NCI-H146 treated with DMSO at 0.1 percent for 48 hours (cell line): ENCODE measurements at regions not wholly inside any gene's neighbourhood (a gene's known extent, or its start where the extent isn't known, plus 50 kb on each side); places are given as distances from the start of the nearest gene placed in this dataset.

Source experiments
- DNase-seq: peaks from one replicate; lab custom pipeline; 2025; ENCODE audit not compliant: unreplicated experiment; lab: John Stamatoyannopoulos, UW

DNA sequence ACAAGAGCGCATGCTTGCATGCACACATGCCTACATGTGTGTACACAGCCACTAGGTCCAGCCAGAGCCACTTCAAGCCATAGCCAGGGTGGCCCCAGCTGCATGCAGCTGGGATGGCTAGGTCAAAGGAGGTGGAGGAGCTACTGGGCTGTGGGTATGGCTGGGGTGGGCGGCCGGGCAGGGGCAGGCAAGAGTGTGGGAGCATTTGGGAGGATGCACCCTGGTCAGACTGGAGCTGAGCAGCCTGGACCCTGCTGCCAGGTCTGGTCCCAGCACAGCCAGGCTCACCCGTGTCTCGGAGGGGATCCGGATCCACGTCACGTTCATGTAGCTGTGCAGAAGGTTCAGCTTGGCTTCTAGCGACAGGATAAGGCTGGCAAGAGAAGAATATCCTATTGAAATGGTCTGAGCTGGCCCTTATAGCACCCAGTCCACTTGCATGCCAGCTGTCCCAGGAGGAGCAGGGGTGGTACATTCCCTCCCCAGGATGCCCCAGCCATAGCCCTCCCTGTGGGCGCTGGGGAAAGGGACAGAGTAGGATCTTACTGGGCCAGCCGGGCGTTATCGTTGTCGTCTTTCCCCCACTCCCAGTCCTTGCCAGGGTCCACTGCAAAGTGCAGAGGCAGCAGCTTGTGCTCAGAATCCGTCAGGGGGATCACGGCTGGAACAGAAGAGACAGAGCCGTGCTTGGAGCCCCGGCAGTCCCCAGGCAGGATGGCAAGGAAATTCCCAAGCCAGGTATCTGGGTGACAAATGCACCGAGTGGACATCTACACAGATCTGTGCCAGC is 160.5 kb downstream of the KLF13 start:
- no peak for DNase-seq

DNA sequence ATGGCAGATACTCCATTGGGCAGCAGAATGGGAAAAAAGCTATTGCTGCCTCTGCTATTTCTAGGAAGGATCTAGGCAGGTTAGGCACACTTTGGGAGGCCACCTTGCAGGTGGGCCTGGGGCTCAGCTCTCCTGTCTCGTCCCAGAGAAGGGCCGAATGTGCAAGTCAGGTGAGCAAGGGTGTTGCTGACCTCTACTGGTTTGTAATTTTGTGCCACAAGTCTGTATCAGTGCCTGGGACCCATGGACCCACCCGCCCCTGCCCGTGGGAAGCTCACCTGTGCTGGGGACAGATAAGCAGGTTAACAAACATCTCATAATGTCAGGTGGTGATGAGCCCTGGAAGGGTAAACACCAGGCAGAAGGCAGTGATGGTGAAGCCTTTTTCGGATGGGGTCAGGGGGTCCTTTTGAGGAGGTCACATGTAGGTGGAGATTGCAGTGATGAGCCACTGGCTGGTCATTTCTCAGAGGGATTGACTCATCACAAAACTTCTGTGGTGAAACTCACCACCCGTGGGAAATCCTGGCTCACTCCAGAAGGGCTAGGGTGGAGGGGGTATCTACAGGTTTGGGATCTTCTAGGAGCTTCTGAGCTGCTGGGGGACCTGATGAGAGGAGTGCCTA is 161.3 kb downstream of the KLF13 start:
- DNase-seq = no peak

DNA sequence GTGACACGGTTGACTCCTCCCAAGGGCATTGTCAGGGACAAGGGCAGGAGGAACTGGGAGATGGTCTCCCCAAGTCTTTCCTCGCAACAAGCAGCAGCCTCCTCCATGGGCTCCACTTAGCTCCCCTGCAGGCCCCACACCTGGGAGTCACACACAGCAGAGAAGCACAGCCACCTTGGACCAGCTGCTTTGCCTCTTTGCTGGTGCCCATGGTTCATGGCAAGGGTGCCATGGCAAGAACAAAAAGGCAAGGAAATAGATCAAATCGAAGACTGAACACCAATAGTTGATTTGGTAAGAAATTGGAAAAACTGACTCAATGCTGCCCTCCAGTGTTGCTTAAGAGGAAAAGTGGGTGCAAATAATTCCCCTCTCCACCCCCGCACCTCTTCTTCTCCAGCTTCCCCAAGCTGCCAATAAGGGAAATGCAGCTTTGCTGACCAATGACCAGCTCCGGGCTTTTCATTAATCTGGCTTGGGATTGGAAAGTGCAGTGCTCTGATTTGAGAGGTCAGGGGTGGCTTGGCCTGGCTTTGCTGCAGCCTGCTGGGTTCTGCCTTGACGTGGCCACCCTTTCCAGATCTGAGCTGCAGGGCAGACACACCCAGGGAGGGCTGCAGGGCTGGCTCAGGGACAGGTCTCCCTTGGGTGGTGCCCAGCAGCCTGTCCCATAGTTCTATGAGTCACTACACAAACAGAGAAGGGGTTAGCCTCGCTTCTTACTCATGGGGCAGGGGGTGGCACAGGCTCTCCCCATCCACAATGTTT is 162.0 kb downstream of the KLF13 start:
- DNase-seq = peak; percentile 45

DNA sequence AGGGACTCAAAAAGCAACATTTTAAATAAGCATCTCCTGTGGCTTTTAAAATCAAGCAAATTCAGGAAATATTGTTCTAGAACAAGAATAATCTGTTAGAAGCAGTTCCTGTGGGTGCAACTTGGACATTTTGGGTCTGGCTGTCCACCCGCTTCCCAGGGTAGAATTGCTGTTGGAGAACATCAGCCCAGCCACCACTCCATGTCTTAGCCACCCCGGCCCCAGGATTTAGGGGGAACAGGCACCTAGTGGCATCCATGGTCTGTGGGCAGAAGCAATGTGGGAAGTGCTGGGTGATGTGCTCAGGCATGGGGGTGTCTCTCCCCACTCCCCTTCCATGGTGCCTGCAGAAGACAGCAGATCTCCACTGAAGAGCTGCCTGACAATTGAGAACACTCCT is 162.6 kb downstream of the KLF13 start:
- DNase-seq = no peak

DNA sequence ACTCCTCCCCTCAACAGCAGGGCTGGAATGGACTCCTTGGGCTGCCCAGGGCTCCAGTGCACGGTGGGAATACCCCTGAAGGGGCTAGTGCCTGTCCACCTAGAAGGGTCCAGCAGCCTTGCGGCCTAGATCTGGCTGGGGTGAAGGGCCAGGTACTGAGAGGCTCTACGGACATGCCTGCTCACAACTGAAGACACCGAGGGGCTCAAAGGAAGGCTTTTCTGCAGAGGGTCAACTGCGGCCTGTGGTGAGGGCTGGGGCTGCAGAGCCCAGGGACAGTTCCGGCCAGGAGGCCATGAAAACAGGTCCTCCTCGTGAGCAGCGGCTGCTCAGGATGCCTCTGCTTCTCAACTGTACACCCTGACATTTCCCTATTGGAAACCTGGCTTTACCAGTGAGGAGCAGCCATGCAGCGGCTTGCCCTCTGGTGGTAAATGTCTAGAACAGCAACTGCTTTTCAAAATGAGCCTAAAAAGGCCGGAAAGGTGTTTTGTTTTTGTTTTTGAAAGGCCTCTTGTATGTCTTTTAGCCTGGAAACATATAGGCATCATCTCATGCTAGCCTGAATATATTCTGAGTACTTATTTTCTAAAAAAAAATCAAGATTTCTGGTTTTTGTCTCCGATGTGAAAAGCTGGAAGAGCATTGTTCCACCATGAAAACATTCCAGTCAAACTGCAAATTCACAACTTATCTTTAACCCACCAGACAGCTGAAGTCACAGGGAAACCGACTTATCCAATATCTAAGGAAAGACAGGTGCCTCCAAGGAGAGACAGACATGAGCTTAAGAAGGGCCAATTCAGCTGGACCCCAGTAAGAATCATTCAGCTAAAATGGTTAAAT is 163.4 kb downstream of the KLF13 start:
- DNase-seq = no peak

DNA sequence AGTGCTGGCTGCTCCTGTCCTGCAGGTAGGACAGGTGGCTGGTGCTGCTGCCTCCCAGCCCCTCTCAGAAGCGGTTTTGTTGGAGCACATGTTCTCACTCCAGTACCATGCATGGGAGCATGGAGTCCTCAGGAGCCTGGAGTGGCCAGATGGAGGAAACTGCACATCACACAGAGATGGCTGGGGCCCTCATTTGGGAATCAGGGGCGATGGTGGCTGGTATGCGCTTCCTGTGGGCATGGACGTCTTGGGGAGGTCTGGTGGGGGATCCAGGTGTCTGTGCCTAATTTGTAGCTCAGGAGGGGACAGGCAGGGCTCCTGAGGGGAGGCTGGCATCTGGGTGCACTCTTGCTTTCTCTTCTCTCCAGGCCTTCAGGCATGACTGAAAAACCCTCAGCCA is 168.2 kb downstream of the KLF13 start:
- DNase-seq = no peak

DNA sequence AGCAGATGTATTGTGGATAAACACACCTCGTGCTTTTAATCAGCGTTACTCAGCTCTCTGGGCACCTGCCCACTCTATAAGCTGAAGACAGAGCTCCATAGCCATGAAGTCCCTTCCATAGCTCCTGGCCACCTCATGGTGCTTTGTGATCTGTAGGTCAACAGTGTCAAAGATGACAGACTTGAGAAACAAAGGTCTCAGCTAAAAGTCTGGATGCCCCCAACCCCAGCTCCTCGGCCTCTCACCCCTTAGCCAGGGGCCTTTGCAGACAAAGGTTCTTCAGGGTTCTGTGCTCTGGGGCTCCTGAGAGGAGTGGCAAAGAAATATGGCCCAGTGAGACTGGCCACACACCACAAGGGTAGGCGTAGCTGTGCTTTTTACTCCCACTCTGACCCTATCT is 168.6 kb downstream of the KLF13 start:
- DNase-seq = no peak

DNA sequence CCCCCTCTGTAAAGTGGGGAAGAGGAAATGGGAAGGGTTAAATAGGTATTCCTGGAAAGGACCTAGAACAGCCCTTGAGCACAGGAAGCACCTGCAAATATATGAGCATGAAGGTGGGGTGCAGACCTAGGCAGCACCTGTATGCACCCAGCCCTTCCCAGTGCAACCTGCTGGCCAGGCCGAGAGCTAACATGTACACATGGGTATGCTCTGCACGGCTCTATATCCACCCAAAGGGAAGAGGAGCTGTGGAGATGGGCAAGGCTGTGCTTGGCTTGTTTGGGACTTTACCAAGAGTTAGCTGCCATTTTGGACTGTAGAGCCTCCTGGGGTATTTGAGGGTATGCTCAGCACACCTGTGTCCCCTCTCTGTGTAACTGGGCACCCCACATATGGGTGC is 171.2 kb downstream of the KLF13 start:
- DNase-seq = no peak

DNA sequence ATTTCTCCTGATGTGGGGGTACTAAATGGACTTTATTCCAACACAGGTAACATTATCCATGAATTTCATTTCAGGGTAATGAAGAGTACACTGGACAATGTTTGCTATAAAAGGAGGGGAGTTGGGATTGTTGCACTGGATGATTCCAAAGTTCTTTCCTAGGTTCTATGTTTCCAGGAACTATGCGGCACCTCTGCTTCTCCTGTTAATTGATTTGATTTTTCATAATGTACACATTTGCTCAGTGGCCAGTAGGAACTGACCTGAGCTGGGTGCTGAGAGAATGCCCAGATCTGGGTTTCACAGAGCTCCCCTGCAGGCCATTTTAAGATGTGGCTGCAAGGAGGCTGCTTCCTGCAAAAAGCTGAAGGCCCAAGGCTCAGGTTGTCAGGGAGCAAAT is 171.7 kb downstream of the KLF13 start:
- DNase-seq = no peak

DNA sequence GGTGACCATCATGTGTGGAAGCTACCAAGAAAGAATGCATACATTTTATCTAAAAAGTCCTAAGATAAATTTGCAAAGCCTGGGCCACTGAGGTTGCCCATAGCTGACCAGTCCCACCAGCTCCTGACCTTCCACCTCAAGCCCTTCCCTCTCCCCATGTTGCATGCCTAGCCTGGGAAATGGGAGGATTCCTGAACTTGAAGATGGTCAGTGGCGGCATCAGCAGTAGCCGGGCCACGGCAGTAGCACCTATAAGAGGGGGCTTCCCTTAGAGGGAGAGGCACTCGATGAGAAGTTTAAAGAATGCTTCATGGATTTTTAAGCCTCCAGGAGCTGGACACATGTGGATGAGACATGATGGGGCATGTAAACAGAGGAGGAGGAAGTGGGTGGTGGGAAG is 172.1 kb downstream of the KLF13 start:
- no peak for DNase-seq

DNA sequence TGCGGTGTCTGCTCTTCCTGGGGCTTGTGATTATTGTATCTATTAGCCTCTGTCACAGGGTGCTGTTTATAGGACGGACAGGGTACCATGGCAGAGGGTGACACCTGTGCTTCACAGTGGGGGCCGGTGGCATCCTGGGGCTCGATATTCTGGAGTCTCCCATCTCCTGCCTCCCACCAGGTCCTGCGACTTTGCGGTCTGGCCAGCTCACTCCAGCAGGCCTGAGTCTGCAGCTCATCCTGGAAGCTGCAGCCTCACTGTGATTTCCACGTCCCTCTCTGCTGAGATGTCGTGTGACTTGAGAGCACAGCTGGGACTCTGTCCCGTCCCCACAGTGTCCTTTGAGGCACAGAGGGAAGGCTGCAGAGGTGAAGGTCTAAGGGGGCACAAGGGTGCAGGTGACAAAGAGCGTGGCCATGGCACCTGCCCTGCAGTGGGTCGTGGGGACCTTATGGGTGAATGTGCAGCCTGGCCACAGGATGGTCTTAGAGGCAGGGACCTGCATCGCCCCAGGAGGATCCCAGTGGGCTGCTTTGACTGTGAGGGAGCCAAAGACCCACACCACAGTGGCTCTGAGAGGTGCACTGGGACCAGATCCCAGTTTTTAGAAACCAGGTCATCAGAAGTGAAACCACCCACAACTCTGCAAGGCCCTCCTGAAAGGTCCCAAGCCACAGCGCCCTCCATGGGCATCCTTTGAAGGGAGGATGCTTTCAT is 172.8 kb downstream of the KLF13 start:
- DNase-seq = no peak

DNA sequence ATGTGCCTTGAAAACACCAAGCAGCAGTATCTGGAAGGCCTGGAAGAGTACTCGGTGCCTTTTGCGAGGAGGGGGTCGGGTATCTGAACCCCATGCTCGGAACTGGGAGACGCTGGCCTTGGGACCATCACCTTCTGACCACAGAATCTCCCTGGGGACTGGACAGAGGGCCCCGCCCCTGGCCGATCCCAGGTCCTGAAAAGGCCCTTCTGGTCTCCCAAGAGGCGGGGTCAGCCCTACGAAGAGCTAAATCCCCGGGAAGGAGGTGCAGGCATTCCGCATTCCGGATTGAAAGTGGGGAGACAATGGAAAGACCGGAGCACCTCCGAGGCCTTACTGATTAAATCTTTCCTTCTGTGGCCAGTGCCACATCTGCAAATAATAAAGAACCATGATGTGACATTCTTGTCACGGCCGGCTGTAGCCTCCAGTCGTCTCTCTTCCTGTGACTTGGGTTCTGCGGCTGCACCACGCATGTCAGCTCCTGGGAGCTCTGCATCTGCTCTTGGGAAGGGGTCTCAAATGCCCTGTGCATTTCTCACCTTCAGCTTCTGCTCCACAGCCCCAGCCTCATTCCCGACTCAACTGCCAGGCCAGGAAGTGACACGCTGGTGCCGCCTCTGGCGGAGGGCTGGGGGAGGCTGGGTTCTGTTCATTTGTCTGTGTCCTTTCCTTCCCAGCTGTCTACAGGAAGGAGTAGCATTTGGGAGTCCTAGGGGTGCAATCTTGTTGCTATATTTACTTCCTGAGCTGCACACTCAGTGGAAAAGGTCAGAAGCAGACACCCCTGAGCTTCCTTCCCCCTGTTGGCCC is 173.5 kb downstream of the KLF13 start:
- no peak for DNase-seq

DNA sequence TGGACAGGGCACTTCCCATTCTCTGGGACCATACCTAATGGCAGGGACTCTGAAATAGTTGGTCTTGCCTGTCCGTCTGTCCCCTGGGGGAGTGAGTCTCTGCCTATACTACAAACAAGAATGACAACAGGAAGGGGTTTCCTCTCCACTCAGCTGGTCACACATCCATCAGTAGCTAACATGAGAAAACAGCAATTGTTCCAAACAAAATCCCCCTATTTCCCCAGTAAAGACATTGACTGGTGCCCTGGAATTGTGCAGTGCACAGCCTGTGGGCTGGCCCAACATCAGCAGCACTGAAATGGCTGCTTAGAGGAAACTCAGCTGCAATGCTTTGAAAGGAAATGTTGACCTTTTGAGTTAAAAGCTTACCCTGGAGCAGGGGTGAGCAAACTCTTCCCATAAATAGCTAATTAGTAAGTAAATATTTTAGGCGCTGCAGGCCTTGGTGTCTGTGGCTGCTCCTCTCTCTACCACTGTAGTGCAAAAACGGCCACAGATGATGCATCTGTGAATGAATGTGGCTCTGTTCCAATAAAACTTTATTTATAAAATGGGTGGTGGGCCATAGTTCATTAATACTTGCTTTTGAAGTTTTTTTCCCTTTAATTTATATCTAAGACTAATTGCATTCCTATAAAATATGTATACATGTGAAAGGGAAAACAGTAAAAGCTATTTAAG is 174.3 kb downstream of the KLF13 start:
- DNase-seq = peak; percentile 54

DNA sequence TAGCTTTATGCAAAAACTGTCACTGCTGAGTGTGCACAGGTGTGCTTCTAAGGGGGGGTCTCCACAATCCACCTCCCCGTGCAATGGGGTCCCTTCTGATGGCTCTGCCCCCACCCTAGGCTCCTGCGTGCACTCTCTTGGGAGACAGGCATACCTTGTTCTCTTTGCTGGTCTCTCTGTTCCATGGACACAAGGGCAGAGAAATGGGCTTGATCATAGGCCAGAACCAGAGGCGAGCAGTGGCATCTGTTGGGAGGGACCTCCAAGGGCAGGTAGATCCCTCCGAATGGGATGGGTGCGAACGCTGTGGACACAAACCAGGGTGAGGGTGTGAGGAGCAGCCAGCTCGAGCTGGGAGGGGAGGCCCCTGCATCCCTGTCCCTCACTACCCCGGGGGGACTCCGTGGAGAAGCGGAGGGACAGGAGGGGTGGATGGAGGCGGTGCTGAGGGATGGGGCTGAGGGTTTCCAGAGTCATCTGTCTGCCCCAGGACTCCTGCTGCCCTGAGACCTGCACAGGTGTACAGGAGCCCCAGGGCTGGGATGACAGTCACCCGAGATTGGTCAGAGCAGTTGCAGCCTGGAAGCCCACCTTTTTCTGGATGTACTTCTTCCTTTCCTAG is 175.0 kb downstream of the KLF13 start:
- no peak for DNase-seq

DNA sequence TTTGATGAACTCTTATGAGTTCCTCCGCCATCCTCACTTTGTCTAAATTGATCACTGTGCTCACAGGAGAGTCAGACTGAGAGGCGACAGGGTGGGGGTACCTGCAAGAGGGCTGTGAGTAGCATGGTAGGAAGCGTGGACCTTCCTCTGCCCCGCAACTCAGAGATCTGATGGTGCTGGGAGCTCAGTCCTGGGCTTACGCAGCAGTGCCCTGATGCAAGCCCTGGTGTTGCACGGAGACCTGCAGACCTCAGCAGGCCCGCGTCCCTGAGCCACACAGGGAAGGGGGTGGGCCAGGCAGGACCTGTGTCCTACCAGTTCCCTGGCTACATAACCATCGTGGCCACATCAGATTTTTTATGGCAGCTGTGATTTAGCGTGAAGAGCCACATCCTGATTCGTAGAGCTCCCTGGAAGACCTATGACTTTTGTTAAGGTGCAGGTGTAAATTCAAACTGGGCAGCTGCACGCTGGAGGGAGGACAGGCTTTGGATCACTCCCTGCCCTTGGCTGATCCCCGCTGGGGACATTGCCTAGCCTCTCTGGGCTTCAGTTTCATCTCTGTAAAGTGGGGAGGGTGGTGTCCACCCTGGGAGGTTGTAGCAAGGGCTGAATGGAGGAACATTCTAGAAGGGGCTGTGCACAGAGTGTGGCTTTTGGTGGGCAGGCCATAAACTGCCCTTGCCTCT is 176.1 kb downstream of the KLF13 start:
- no peak for DNase-seq

DNA sequence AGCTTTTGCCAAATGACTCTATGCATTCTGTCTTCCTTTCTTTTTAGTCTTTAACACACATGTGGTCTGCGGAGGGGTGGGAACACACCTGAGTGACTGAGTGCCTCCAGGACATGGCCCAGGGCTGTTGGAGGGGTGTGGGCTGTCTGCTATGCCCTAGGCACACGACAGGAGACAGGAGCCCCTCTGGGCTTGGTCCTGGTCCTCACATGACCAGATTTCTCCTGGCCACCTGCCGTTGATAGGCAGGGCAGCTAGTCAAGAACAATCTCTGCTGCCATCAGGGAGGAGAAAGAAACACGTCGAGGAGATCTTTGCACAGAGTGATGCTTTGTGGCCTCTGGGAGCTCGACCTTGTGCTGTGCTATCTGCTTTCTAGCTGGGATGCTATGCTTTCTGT is 176.6 kb downstream of the KLF13 start:
- no peak for DNase-seq

DNA sequence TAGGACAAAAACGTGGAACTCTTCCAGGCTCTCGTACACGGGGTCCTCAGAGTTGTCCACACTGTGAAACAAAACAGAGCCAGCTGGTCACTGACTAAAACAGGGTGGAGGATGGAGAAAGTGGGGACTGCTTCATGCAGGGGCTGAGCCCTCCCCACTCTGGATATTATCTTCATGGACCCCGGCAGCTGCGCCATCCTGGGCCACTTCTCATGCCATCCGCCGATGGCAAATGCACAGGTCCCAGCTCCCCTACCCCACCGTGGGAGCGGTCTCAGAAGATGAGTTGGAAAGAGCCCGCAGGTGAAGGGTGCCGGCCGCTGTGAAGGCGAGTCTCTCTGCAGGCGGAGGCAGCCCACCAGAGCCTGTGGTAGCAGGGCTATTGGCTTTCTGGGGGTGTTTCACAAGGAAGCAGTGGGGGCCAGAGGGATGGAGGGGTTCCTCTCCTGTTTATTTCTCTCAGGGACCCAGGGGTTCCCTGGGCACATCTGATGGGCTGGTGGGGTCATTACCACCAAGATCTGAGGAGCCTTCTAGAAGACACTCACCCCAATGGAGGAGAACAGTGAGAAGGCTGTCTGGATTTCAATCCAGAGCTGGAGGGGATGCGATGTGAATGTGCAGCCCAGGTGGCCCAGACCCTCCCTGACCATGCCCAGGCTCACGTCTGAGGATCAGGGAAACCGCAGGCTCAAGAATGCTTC is 177.3 kb downstream of the KLF13 start:
- no peak for DNase-seq

DNA sequence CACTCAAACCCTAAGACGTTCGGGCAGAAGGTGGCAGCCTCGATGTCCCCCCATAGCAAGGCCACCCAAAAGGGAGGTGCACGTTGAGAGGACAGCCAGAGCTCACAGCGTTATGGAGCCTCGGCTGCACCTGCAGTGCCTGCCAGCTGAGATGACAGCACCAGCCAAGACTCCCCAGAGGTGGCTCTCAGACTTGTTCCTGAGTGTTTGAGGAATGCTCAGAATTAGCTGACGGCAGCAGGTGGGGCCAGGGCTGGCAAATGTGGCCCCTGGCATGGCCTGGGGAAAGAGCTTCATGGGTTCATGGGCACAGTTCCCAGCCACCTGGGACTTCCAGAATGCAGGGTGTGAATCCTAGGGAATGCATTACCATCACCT is 177.8 kb downstream of the KLF13 start:
- no peak for DNase-seq
